GM10266 (cell line): ENCODE measurements at regions not wholly inside any gene's neighbourhood (a gene's known extent, or its start where the extent isn't known, plus 50 kb on each side); places are given as distances from the start of the nearest gene placed in this dataset.

Experiments used
- DNase-seq: peaks from one replicate; pipeline ENCODE4 v3.0.0; 2012; ENCODE audit errors: extremely low spot score
- TF ChIP-seq, protein P1 (sequence below): IDR thresholded peaks from 2 replicates; pipeline ENCODE4 v1.5.1; 2012; ENCODE audit warnings: mild to moderate bottlenecking, low read depth; ENCODE audit not compliant: control insufficient read depth, insufficient read depth; ENCODE audit errors: missing control alignments

DNA sequence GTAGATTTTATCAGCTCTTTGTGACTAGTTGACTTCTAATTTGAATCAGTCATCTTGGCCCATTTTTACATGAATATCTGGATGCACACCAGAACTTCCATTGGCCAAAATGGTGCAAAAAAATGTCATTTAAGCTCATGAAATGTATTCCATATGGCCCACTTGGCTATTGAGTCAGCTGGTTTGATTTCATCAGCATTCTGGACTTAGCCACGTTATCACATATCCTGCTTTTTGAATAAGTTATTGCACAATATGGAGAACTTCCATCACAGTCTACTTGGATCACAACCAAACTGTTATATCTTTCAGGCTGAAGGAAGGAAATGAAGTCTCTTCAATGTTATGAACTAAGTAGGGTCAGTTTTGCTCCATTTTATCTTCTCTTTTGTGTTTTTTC is 640.6 kb downstream of the PCDH7 start:
- no peak for DNase-seq
- TF ChIP-seq, protein P1, sequence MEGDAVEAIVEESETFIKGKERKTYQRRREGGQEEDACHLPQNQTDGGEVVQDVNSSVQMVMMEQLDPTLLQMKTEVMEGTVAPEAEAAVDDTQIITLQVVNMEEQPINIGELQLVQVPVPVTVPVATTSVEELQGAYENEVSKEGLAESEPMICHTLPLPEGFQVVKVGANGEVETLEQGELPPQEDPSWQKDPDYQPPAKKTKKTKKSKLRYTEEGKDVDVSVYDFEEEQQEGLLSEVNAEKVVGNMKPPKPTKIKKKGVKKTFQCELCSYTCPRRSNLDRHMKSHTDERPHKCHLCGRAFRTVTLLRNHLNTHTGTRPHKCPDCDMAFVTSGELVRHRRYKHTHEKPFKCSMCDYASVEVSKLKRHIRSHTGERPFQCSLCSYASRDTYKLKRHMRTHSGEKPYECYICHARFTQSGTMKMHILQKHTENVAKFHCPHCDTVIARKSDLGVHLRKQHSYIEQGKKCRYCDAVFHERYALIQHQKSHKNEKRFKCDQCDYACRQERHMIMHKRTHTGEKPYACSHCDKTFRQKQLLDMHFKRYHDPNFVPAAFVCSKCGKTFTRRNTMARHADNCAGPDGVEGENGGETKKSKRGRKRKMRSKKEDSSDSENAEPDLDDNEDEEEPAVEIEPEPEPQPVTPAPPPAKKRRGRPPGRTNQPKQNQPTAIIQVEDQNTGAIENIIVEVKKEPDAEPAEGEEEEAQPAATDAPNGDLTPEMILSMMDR, result no peak

DNA sequence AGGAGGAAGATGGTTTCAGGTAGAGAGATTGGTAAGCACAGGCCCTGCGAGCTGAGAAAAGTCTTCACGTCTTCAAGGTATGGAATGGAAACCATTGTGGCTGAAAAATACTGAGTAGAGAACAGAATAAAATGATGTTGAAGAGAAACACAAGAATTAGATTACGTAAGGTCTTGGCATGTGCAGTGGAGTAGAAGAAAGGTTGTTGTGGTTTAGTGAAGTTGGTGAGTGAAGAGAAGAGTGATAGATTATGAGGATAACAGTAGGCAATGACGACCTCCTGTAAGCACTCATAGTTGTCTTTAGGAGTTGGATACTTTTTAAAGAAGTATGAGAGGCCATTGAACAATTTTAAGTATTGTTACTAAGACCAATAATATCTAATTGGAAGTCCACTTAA is 642.6 kb downstream of the PCDH7 start:
- no peak for DNase-seq
- TF ChIP-seq, protein P1, result no peak

DNA sequence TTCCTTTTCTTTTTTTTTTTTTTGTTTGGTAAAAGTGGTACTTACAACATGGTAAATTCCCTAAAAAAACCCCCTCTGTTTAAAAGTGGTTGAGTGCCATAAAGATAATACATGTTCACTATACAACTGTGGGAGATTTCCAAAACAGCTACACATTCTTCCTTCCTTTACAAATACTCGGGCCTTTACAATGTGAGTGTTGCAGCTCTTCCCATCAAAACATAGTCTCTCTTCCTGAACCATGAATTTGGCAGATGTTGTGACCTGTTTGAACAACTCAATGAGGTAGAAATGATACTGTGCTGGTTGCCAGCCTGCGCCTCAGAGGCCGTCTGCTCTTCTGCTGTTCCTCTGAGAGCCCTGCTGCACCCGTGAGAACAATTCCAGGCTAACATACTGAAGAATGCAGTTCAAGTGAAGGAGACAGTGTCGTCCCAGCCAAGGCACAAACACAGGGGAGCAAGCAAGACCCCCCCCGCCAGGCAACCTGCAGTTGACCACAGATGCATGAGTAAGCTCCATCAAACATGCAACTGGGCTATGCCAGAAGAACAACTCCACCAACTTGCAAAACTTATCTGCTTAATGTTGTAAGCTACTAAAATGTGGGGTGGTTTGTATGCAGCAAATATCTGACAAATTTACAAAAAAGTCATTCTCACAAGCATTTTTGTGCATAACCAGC is 645.0 kb downstream of the PCDH7 start:
- DNase-seq, result no peak
- TF ChIP-seq, protein P1, result no peak

DNA sequence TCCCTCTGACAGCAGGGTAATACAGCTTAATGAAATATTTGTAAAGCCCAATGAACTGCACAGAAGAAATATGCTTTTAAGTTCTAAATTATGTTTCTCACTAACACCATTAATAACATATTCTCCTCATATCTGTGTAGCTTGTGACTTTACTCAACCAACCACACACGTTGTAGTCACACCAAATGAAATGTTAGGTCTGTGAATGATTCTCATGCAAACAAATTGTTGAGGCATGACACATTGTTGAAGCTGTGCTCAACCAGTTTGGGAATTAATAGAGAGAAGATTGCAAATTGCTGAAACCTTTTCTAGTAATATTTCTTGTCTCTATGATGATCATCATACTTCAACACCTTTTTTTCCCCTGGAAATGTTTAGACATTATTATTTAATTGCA is 645.9 kb downstream of the PCDH7 start:
- no peak for DNase-seq
- TF ChIP-seq, protein P1, result no peak

DNA sequence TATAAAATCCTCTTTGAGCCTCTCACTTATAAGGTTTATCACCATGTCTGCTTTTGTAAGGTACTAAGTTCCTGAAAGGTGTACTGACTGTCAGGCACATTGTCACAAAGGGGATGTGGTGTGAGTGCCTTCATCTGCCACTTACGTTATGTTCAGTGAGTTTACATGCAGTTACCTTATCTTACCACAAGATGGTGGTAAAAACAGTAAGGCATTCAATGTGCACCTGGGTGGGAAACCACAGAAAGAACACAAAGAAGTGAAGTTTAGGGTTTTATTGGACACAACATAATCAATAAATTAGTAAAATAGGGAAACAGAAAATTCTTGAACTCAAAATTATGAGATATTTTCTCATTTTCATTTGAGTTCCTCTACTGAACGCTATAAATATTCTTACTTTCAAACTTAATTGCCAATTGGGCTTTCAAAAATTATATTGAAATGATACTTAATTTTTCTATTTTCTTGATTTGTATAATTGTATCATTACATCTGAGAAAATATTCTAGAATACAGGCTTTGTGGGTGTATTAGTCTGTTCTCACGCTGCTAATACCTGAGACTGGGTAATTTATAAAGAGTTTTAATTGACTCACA is 650.8 kb downstream of the PCDH7 start:
- TF ChIP-seq, protein P1, result peak; percentile 73
- peak; percentile 35 for DNase-seq

DNA sequence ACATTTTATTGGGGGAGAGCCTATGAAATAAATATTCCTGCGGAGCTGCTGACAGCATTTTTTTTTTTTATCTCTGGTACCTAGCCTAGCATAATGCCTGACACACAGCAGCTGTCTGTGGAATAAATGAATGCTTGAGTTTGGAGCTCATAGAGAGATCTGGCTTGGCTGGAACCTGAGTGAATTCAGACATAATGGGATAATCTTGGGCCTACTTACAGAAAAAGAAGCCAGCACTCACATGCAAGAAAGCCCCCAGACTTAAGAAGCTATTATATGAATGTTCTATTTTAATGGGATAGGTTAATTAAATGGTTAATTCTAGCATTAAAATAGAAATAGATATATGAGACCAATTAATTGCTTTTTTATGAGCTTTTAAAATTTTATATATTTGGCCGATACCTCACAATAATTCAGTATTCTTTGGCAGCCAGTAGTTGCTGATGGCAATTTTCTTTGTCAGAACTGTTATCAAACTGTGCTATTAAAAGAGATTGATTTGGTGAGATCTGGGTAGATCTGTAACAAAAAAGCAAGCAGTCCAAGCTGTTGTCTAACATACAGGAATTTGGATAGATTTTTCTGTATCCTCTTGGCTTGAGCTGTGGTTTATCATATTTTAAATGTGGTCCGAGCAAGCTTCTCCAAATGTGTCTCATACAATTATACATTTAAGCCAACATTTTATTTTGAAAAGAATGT is 654.2 kb downstream of the PCDH7 start:
- DNase-seq, result no peak
- TF ChIP-seq, protein P1, result no peak

DNA sequence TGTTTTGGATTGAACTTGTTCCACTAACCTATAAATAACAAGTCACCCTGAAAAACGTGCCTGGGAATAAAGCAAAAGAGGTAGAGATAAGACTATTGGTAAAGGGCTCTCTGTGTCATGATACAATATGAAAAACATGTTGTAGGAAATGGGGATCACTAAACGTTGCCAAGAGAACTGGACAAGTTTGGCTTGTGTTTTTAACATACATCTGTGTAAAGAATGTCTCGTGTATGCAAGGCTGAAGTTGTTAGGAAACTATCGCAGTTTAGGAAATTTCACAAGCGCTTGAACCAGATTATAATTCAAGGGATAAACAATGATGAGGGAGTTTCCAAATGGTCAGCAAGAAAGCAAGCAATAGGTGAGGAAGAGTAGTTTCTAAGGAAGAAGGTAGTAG is 655.8 kb downstream of the PCDH7 start:
- no peak for DNase-seq
- TF ChIP-seq, protein P1, result no peak
